Chondrocyte (in vitro differentiated cells): ENCODE measurements at regions not wholly inside any gene's neighbourhood (a gene's known extent, or its start where the extent isn't known, plus 50 kb on each side); places are given as distances from the start of the nearest gene placed in this dataset.
"Not testable (repeated sequence)": the region's sequence is repeated elsewhere in the genome, so short reads cannot be mapped to it uniquely, and the experiment has no call there.

Experiments used
- DNase-seq: peaks from one replicate; pipeline ENCODE4 v3.0.0; 2021; ENCODE audit warnings: mixed read lengths, low spot score
- H3K27ac Mint-ChIP-seq: one replicate; pipeline ENCODE4 v1.8.0; 2021; ENCODE audit warnings: mild to moderate bottlenecking, moderate library complexity, mixed read lengths; ENCODE audit not compliant: unreplicated experiment
- H3K27me3 Mint-ChIP-seq: 2 replicates; pipeline ENCODE4 v1.8.0; 2021; ENCODE audit warnings: low read depth, mixed read lengths
- H3K36me3 Mint-ChIP-seq: 2 replicates; pipeline ENCODE4 v1.8.0; 2021; ENCODE audit warnings: low read depth, mixed read lengths
- H3K4me1 Mint-ChIP-seq: 2 replicates; pipeline ENCODE4 v1.8.0; 2021; ENCODE audit warnings: low read depth, mild to moderate bottlenecking, mixed read lengths
- H3K4me3 Mint-ChIP-seq: one replicate; pipeline ENCODE4 v1.8.0; 2021; ENCODE audit warnings: mild to moderate bottlenecking, moderate library complexity, mixed read lengths; ENCODE audit not compliant: unreplicated experiment
- H3K9me3 Mint-ChIP-seq: 2 replicates; pipeline ENCODE4 v1.8.0; 2021; ENCODE audit warnings: low read depth, mixed read lengths
- TF ChIP-seq, protein P1 (sequence below): fragments of 200-600 bp; sonication (generic); IDR thresholded peaks from 2 replicates; pipeline ENCODE4 v1.5.0; 2021; ENCODE audit warnings: antibody characterized with exemption, mild to moderate bottlenecking, moderate library complexity

DNA sequence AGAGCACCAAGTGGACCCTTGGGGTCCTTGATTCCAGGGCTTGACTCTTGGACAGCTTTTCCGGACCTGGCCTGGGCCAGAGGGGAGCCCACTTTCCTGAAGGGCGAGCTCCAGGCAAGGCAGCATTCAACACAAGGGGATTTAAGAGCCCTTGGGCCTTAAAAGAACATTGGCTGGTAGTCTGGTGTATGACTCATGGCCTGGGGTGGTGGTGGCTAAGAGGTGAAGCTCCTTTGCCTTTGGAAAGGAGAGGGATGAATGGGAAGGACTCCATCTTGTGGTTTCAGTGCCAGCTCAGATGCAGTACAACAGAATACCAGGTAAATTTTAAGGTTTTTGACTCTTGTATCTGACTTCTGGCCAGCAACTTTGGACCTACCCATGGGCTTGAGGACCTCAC lies 760.7 kb downstream of the GRIK2 start:
- no peak for DNase-seq
- H3K27ac Mint-ChIP-seq, result no peak overlapping the region
- H3K4me1 Mint-ChIP-seq, result no peaks in the 10 kb centered on the region
- TF ChIP-seq, protein P1, sequence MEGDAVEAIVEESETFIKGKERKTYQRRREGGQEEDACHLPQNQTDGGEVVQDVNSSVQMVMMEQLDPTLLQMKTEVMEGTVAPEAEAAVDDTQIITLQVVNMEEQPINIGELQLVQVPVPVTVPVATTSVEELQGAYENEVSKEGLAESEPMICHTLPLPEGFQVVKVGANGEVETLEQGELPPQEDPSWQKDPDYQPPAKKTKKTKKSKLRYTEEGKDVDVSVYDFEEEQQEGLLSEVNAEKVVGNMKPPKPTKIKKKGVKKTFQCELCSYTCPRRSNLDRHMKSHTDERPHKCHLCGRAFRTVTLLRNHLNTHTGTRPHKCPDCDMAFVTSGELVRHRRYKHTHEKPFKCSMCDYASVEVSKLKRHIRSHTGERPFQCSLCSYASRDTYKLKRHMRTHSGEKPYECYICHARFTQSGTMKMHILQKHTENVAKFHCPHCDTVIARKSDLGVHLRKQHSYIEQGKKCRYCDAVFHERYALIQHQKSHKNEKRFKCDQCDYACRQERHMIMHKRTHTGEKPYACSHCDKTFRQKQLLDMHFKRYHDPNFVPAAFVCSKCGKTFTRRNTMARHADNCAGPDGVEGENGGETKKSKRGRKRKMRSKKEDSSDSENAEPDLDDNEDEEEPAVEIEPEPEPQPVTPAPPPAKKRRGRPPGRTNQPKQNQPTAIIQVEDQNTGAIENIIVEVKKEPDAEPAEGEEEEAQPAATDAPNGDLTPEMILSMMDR, result no peak
- no peaks in the 10 kb centered on the region for H3K36me3 Mint-ChIP-seq
- peaks cover 15% of the 10 kb centered on the region for H3K9me3 Mint-ChIP-seq
- H3K4me3 Mint-ChIP-seq, result no peak overlapping the region
- H3K27me3 Mint-ChIP-seq, result no peaks in the 10 kb centered on the region

DNA sequence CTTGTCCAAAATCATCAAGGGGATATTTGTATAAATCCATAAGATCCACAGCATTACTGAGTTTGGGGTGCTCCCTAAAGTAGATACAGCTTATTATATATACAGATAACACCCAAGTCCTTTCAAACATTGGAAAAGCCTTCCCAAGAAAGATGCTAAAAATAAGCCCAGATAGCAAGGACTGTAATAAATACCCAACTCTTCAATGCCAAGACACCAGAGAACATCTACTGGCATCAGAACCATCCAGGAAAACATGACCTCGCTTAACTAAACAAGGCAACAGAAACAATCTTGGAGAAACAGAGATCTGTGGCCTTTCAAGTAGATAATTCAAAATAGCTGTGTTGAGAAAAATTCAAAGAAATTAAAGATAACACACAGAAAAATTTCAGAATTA lies 761.4 kb downstream of the GRIK2 start:
- H3K27me3 Mint-ChIP-seq, result no peaks in the 10 kb centered on the region
- peaks cover 2% of the 10 kb centered on the region for H3K36me3 Mint-ChIP-seq
- H3K4me1 Mint-ChIP-seq, result no peaks in the 10 kb centered on the region
- peaks cover 16% of the 10 kb centered on the region for H3K9me3 Mint-ChIP-seq
- TF ChIP-seq, protein P1, result no peak
- no peak for DNase-seq
- H3K27ac Mint-ChIP-seq, result no peak overlapping the region
- no peak overlapping the region for H3K4me3 Mint-ChIP-seq

DNA sequence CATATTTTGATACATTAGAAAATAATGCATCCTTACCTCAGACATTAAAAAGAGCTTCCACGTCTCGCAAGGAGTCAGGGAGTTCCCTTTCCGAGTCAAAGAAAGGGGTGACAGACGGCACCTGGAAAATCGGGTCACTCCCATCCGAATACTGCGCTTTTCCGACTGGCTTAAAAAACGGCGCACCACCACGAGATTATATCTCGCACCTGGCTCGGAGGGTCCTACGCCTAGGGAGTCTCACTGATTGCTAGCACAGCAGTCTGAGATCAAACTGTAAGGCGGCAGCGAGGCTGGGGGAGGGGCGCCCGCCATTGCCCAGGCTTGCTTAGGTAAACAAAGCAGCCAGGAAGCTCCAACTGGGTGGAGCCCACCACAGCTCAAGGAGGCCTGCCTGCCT lies 776.3 kb downstream of the GRIK2 start:
- not testable (repeated sequence) for H3K36me3 Mint-ChIP-seq, H3K27ac Mint-ChIP-seq, H3K4me1 Mint-ChIP-seq, H3K27me3 Mint-ChIP-seq, H3K4me3 Mint-ChIP-seq, DNase-seq
- H3K9me3 Mint-ChIP-seq, result peaks cover 29% of the 10 kb centered on the region

DNA sequence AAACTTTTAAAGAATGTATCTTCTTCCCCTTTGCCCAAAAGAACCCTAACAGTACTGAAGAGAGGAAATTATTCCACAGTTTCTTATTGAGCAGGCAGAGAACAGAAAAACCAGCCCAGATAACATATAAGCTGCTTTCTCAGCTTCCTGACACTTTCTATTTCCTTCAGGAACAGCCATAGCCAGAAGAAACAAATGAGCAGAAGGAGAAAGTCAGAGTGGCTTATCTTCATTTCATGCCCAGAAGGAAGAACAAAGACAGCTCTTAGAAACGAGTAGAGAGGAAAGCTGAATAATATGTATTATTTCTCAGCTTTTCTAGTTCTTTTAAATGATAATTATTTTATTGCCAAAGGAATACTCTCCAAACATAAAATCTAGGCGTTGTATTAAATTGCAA lies 793.7 kb downstream of the GRIK2 start:
- no peak for DNase-seq
- TF ChIP-seq, protein P1, result no peak
- Mint-ChIP-seq H3K36me3 (no peaks in the 10 kb centered on the region), H3K4me1 (no peaks in the 10 kb centered on the region), H3K27me3 (peaks cover 3% of the 10 kb centered on the region), H3K4me3 (no peak overlapping the region), H3K27ac (no peak overlapping the region), H3K9me3 (no peaks in the 10 kb centered on the region)

DNA sequence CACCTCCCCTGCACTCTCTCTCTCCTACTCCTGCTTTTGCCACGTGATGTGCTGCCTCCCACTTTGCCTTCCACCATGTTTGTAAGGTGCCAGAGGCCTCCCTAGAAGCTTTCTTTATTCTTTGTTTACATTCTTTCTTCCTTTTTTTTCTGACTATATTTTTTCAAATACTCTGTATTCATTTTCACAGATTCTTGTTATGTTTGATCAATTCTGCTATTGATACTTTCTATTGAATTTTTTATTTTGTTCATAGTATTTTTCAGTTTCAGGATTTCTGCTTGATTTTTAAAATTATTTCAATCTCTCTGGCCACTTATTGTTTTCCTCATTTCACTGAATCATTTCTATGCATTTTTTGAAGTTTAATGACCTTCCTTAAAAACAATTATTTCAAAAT lies 801.8 kb downstream of the GRIK2 start:
- H3K4me1 Mint-ChIP-seq, result no peaks in the 10 kb centered on the region
- DNase-seq, result no peak
- peaks cover 35% of the 10 kb centered on the region for H3K9me3 Mint-ChIP-seq
- H3K4me3 Mint-ChIP-seq, result no peak overlapping the region
- TF ChIP-seq, protein P1, result no peak
- H3K27me3 Mint-ChIP-seq, result no peaks in the 10 kb centered on the region
- peaks cover 17% of the 10 kb centered on the region for H3K36me3 Mint-ChIP-seq
- H3K27ac Mint-ChIP-seq, result no peak overlapping the region

DNA sequence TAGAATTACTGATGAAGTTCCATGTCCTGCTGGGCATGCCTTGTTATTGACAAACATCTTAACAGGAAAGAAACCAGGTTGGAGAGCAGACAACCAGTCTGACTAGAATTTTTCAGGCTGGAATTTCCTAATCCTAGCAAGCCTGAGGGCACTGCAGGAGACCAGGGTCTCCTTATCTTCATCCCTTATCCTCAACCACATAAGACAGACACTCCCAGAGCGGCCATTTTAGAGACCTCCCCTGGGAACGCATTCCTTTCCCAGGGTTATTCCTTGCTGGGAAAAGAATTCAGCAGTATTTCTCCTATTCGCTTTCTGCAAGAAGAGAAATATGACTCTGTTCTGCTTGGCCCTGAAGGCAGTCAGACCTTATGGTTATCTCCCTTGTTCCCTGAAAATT lies 803.7 kb downstream of the GRIK2 start:
- Mint-ChIP-seq H3K36me3 (peaks cover 17% of the 10 kb centered on the region), H3K27ac (no peak overlapping the region), H3K27me3 (no peaks in the 10 kb centered on the region), H3K9me3 (peaks cover 42% of the 10 kb centered on the region), H3K4me3 (no peak overlapping the region), H3K4me1 (no peaks in the 10 kb centered on the region)
- no peak for DNase-seq
- TF ChIP-seq, protein P1, result no peak
